Neural crest cell (in vitro differentiated cells): ENCODE measurements at regions not wholly inside any gene's neighbourhood (a gene's known extent, or its start where the extent isn't known, plus 50 kb on each side); places are given as distances from the start of the nearest gene placed in this dataset.

Experiments used
- DNase-seq: peaks from one replicate; pipeline ENCODE4 v3.0.0; 2021; ENCODE audit warnings: low read depth, mixed read lengths, low spot score
- H3K27ac Mint-ChIP-seq: one replicate; pipeline ENCODE4 v1.8.0; 2021; ENCODE audit warnings: mild to moderate bottlenecking, mixed read lengths; ENCODE audit not compliant: unreplicated experiment
- H3K27me3 Mint-ChIP-seq: 2 replicates; pipeline ENCODE4 v1.8.0; 2021; ENCODE audit warnings: low read depth, mild to moderate bottlenecking, mixed read lengths
- H3K36me3 Mint-ChIP-seq: 2 replicates; pipeline ENCODE4 v1.8.0; 2021; ENCODE audit warnings: low read depth, mild to moderate bottlenecking, mixed read lengths
- H3K4me1 Mint-ChIP-seq: 2 replicates; pipeline ENCODE4 v1.8.0; 2021; ENCODE audit warnings: mixed read lengths
- H3K4me3 Mint-ChIP-seq: one replicate; pipeline ENCODE4 v1.8.0; 2021; ENCODE audit warnings: mild to moderate bottlenecking, mixed read lengths
- H3K9me3 Mint-ChIP-seq: 2 replicates; pipeline ENCODE4 v1.8.0; 2021; ENCODE audit warnings: mixed read lengths
- CTCF ChIP-seq: fragments of 200-600 bp; sonication (generic); conservative IDR thresholded peaks from 2 replicates; pipeline ENCODE4 v1.5.0; 2021; ENCODE audit warnings: antibody characterized with exemption, mild to moderate bottlenecking

- Mint-ChIP-seq H3K27me3 (peaks cover 30% of the 10 kb centered on the region), H3K36me3 (no peaks in the 10 kb centered on the region), H3K4me1 (no peaks in the 10 kb centered on the region), H3K9me3 (peaks cover 3% of the 10 kb centered on the region), H3K4me3 (no peak overlapping the region), H3K27ac (no peak overlapping the region)
- TF ChIP-seq CTCF = no peak
- no peak for DNase-seq
Observed at GRCh38 chr3:158970006-158970405, 168.2 kb downstream of the MFSD1 start.

- no peaks in the 10 kb centered on the region for H3K36me3 Mint-ChIP-seq
- no peaks in the 10 kb centered on the region for H3K4me1 Mint-ChIP-seq
- peaks cover 3% of the 10 kb centered on the region for H3K9me3 Mint-ChIP-seq
- TF ChIP-seq CTCF = no peak
- H3K4me3 Mint-ChIP-seq = no peak overlapping the region
- DNase-seq = no peak
- H3K27me3 Mint-ChIP-seq = peaks cover 18% of the 10 kb centered on the region
- H3K27ac Mint-ChIP-seq = no peak overlapping the region
Observed at GRCh38 chr3:158974904-158975303, 173.1 kb downstream of the MFSD1 start.

GRCh38 chr3:158976966-158977365, 175.1 kb downstream of the MFSD1 start:
- no peak for TF ChIP-seq CTCF
- Mint-ChIP-seq H3K27ac (no peak overlapping the region), H3K4me3 (no peak overlapping the region), H3K4me1 (no peaks in the 10 kb centered on the region), H3K9me3 (peaks cover 3% of the 10 kb centered on the region), H3K27me3 (peaks cover 10% of the 10 kb centered on the region), H3K36me3 (no peaks in the 10 kb centered on the region)
- no peak for DNase-seq

- no peak overlapping the region for H3K4me3 Mint-ChIP-seq
- H3K4me1 Mint-ChIP-seq = no peaks in the 10 kb centered on the region
- TF ChIP-seq CTCF = no peak
- H3K9me3 Mint-ChIP-seq = no peaks in the 10 kb centered on the region
- H3K36me3 Mint-ChIP-seq = no peaks in the 10 kb centered on the region
- H3K27me3 Mint-ChIP-seq = peaks cover 5% of the 10 kb centered on the region
- DNase-seq = no peak
- no peak overlapping the region for H3K27ac Mint-ChIP-seq
Observed at GRCh38 chr3:158977497-158977896, 175.6 kb downstream of the MFSD1 start.

GRCh38 chr3:158983216-158984099, 181.6 kb downstream of the MFSD1 start:
- H3K27me3 Mint-ChIP-seq = peaks cover 18% of the 10 kb centered on the region
- DNase-seq = no peak
- H3K9me3 Mint-ChIP-seq = peaks cover 8% of the 10 kb centered on the region
- H3K4me1 Mint-ChIP-seq = no peaks in the 10 kb centered on the region
- H3K4me3 Mint-ChIP-seq = no peak overlapping the region
- no peak overlapping the region for H3K27ac Mint-ChIP-seq
- no peak for TF ChIP-seq CTCF
- H3K36me3 Mint-ChIP-seq = no peaks in the 10 kb centered on the region
